H9 (cell line): ENCODE measurements at regions not wholly inside any gene's neighbourhood (a gene's known extent, or its start where the extent isn't known, plus 50 kb on each side); places are given as distances from the start of the nearest gene placed in this dataset.

Source experiments
- DNase-seq: peaks from one replicate; pipeline ENCODE4 v3.0.0-alpha.2; 2017
- H2AFZ ChIP-seq: one replicate; pipeline ENCODE4 v1.6.1; 2013; ENCODE audit warnings: mild to moderate bottlenecking, low read length, control low read depth, moderate library complexity
- H2AK5ac ChIP-seq: 2 replicates; pipeline ENCODE4 v1.6.1; 2013; ENCODE audit warnings: low read length, control low read depth, mixed read lengths; ENCODE audit not compliant: insufficient read length
- H2BK120ac ChIP-seq: one replicate; pipeline ENCODE4 v1.6.1; 2013; ENCODE audit warnings: low read depth, mild to moderate bottlenecking, low read length, control low read depth, inconsistent platforms; ENCODE audit not compliant: poor library complexity, severe bottlenecking
- H2BK12ac ChIP-seq: 2 replicates; pipeline ENCODE4 v1.6.1; 2013; ENCODE audit warnings: low read length, control low read depth, mixed read lengths, low read depth; ENCODE audit not compliant: insufficient read length
- H2BK15ac ChIP-seq: 2 replicates; pipeline ENCODE4 v1.6.1; 2013; ENCODE audit warnings: low read depth, low read length, control low read depth
- H2BK20ac ChIP-seq: one replicate; pipeline ENCODE4 v1.6.1; 2013; ENCODE audit warnings: low read depth, mild to moderate bottlenecking, low read length, control low read depth, inconsistent platforms; ENCODE audit not compliant: poor library complexity, severe bottlenecking
- H2BK5ac ChIP-seq: 2 replicates; pipeline ENCODE4 v1.6.1; 2013; ENCODE audit warnings: low read length, control low read depth, mixed read lengths; ENCODE audit not compliant: insufficient read length
- H3K14ac ChIP-seq: 2 replicates; pipeline ENCODE4 v1.6.1; 2013; ENCODE audit warnings: low read length, control low read depth; ENCODE audit not compliant: insufficient read depth
- H3K18ac ChIP-seq: 2 replicates; pipeline ENCODE4 v1.6.1; 2013; ENCODE audit warnings: low read depth, mild to moderate bottlenecking, mixed read lengths, low read length, control low read depth; ENCODE audit not compliant: insufficient read length
- H3K23ac ChIP-seq: 2 replicates; pipeline ENCODE4 v1.6.1; 2013; ENCODE audit warnings: low read length, control low read depth, mixed read lengths, low read depth; ENCODE audit not compliant: insufficient read length
- H3K23me2 ChIP-seq: 2 replicates; pipeline ENCODE4 v1.6.1; 2013; ENCODE audit warnings: low read depth, mild to moderate bottlenecking, mixed read lengths, low read length, control low read depth; ENCODE audit not compliant: insufficient read length, poor library complexity, severe bottlenecking
- H3K27ac ChIP-seq: 2 replicates; pipeline ENCODE4 v1.5.1; 2013; ENCODE audit warnings: low read length, control low read depth, mixed read lengths, low read depth; ENCODE audit not compliant: insufficient read length
- H3K27me3 ChIP-seq: 2 replicates; pipeline ENCODE4 v1.6.1; 2013; ENCODE audit warnings: low read length, control low read depth, inconsistent platforms; ENCODE audit not compliant: insufficient read depth
- H3K4ac ChIP-seq: 2 replicates; pipeline ENCODE4 v1.6.1; 2013; ENCODE audit warnings: low read depth, mild to moderate bottlenecking, control low read depth, inconsistent platforms, low read length, moderate library complexity
- H3K4me1 ChIP-seq: 2 replicates; pipeline ENCODE4 v1.6.1; 2013; ENCODE audit warnings: low read length, control low read depth, inconsistent platforms; ENCODE audit not compliant: insufficient read depth
- H3K4me2 ChIP-seq: 2 replicates; pipeline ENCODE4 v1.6.1; 2013; ENCODE audit warnings: low read length, control low read depth, mixed read lengths; ENCODE audit not compliant: insufficient read length, insufficient read depth
- H3K56ac ChIP-seq: 2 replicates; pipeline ENCODE4 v1.6.1; 2013; ENCODE audit warnings: low read depth, mild to moderate bottlenecking, mixed read lengths, low read length, control low read depth; ENCODE audit not compliant: insufficient read length
- H3K79me1 ChIP-seq: 2 replicates; pipeline ENCODE4 v1.6.1; 2013; ENCODE audit warnings: low read depth, mild to moderate bottlenecking, moderate library complexity, low read length, control low read depth, inconsistent platforms; ENCODE audit not compliant: insufficient read depth, poor library complexity, severe bottlenecking
- H3K79me2 ChIP-seq: 2 replicates; pipeline ENCODE4 v1.6.1; 2013; ENCODE audit warnings: low read length, control low read depth, inconsistent platforms; ENCODE audit not compliant: insufficient read depth
- H3K9ac ChIP-seq: 2 replicates; pipeline ENCODE4 v1.6.1; 2013; ENCODE audit warnings: low read length, control low read depth, mixed read lengths; ENCODE audit not compliant: insufficient read length; ENCODE audit errors: extremely low read depth
- H3K9me3 ChIP-seq: one replicate; pipeline ENCODE4 v1.6.1; 2013; ENCODE audit warnings: low read depth, low read length, inconsistent platforms; ENCODE audit not compliant: control insufficient read depth
- H3T11ph ChIP-seq: one replicate; pipeline ENCODE4 v1.6.1; 2013; ENCODE audit warnings: mild to moderate bottlenecking, low read length, control low read depth, inconsistent platforms
- H4K20me1 ChIP-seq: one replicate; pipeline ENCODE4 v1.6.1; 2013; ENCODE audit not compliant: control insufficient read depth, insufficient read length, insufficient read depth
- H4K5ac ChIP-seq: 2 replicates; pipeline ENCODE4 v1.6.1; 2013; ENCODE audit warnings: low read depth, mild to moderate bottlenecking, mixed read lengths, low read length, control low read depth; ENCODE audit not compliant: insufficient read length
- H4K8ac ChIP-seq: replicated peaks from 2 replicates; pipeline ENCODE4 v1.6.1; 2013; ENCODE audit warnings: low read length, control low read depth, mixed read lengths, low read depth; ENCODE audit not compliant: insufficient read length
- H4K91ac ChIP-seq: 2 replicates; pipeline ENCODE4 v1.6.1; 2013; ENCODE audit warnings: low read depth, mild to moderate bottlenecking, moderate library complexity, mixed read lengths, low read length, control low read depth; ENCODE audit not compliant: insufficient read length
- H3K27ac Mint-ChIP-seq, 3 experiments: 2 replicates in 2 of 3; 3 replicates in 1 of 3; pipeline ENCODE4 v1.8.0; 2020 to 2021; ENCODE audit warnings: mixed read lengths in 3 of 3, mild to moderate bottlenecking in 1 of 3, moderate library complexity in 1 of 3
- H3K27me3 Mint-ChIP-seq: 2 replicates; pipeline ENCODE4 v1.8.0; 2021; ENCODE audit warnings: low read depth, mild to moderate bottlenecking, moderate library complexity, mixed read lengths
- H3K36me3 Mint-ChIP-seq, 3 experiments: 2 replicates in 2 of 3; 3 replicates in 1 of 3; pipeline ENCODE4 v1.8.0; 2020 to 2021; ENCODE audit warnings: low read depth in 3 of 3, mixed read lengths in 3 of 3; ENCODE audit not compliant: insufficient read depth in 1 of 3
- H3K4me1 Mint-ChIP-seq, 2 experiments: 2 replicates each; pipeline ENCODE4 v1.8.0; 2020; ENCODE audit warnings: mixed read lengths in 2 of 2
- H3K4me3 Mint-ChIP-seq, 2 experiments: 2 replicates in 1 of 2; 3 replicates in 1 of 2; pipeline ENCODE4 v1.8.0; 2020 to 2021; ENCODE audit warnings: mild to moderate bottlenecking in 2 of 2, mixed read lengths in 2 of 2, moderate library complexity in 1 of 2
- H3K9me3 Mint-ChIP-seq, 2 experiments: 2 replicates in 1 of 2; 3 replicates in 1 of 2; pipeline ENCODE4 v1.8.0; 2020; ENCODE audit warnings: mild to moderate bottlenecking in 2 of 2, mixed read lengths in 2 of 2, moderate library complexity in 1 of 2
- CTCF ChIP-seq: fragments of 200-600 bp; sonication (generic); conservative IDR thresholded peaks from 3 replicates; pipeline ENCODE4 v1.8.0; 2021; ENCODE audit warnings: antibody characterized with exemption, mild to moderate bottlenecking
- WGBS: extraction: QIAGEN DNeasy Blood & Tissue Kit; methylation state at CpG from one replicate; pipeline ENCODE4 v1.1.7; 2013; ENCODE audit warnings: missing lambda C conversion rate, low lambda C conversion rate, mixed read lengths; ENCODE audit not compliant: insufficient read length; ENCODE audit errors: extremely low coverage; 5-methylcytosine and 5-hydroxymethylcytosine counted together

GRCh38 chr17:13757871-13758270, 156.1 kb upstream of the HS3ST3A1 start:
- peaks cover 10 to 12% of the 10 kb centered on the region in 2 experiments for H3K4me1 Mint-ChIP-seq
- H2BK120ac ChIP-seq = no peak overlapping the region
- H4K91ac ChIP-seq = no peak overlapping the region
- no peak overlapping the region for H2BK20ac ChIP-seq
- H2BK15ac ChIP-seq = no peak overlapping the region
- H3K4me2 ChIP-seq = no peak overlapping the region
- no peak overlapping the region for H3K27ac Mint-ChIP-seq
- no peak for TF ChIP-seq CTCF
- H3K4me1 ChIP-seq = 0 out of 2 replicates have a peak, but pooled peaks cover 2% of the 10 kb centered on the region
- H2AFZ ChIP-seq = no peak overlapping the region
- no peak overlapping the region for H3K9ac ChIP-seq
- H3K14ac ChIP-seq = no peak overlapping the region
- no CpG with 5 or more reads among the region's 2 CpGs for WGBS
- H2AK5ac ChIP-seq = no peak overlapping the region
- H2BK5ac ChIP-seq = no peak overlapping the region
- H3K27ac ChIP-seq = no peak overlapping the region
- H3K18ac ChIP-seq = no peak overlapping the region
- H3K4ac ChIP-seq = no peak overlapping the region
- H2BK12ac ChIP-seq = no peak overlapping the region
- H3T11ph ChIP-seq = no peak overlapping the region
- DNase-seq = no peak
- H3K79me1 ChIP-seq = no peaks in the 10 kb centered on the region
- no peaks in the 10 kb centered on the region for H4K20me1 ChIP-seq
- H3K9me3 ChIP-seq = no peaks in the 10 kb centered on the region
- no peak overlapping the region for H3K56ac ChIP-seq
- H4K5ac ChIP-seq = no peak overlapping the region
- H3K4me3 Mint-ChIP-seq = no peak overlapping the region
- H3K27me3 Mint-ChIP-seq = no peaks in the 10 kb centered on the region
- H3K9me3 Mint-ChIP-seq = no peaks in the 10 kb centered on the region; a peak in 1 of 5 replicates
- H3K27me3 ChIP-seq = no peaks in the 10 kb centered on the region
- H3K23me2 ChIP-seq = no peaks in the 10 kb centered on the region
- H3K23ac ChIP-seq = no peak overlapping the region
- no peaks in the 10 kb centered on the region for H3K79me2 ChIP-seq
- H3K36me3 Mint-ChIP-seq = no peaks in the 10 kb centered on the region
- H4K8ac ChIP-seq = no peak overlapping the region
